ENCODE measurements at regions not wholly inside any gene's neighbourhood (a gene's known extent, or its start where the extent isn't known, plus 50 kb on each side); places are given as distances from the start of the nearest gene placed in this dataset.

DNA sequence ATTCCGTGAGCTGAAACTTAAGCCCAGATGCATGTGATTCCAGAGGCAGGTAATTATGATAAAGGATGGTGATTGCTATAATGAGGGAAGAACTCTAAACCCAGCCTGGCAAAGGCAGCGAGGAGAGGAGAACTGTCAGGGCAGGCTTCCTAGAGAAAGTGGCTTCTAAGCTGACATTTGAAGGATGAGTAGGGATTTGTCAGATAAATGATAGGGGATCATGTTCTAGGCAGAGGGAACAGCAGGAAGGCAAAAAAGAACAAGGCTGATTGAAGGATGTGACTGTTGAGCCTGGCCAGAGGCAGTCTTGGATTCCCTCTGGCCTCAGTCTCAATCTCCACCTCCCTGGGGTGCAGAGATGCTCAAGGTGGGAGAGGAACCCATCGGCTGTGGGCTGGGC, 146.4 kb upstream of the POU3F1 start:
- TF ChIP-seq POLR2AphosphoS5 (IDR thresholded peaks at IDR 0.05; ENCODE audit: low read depth, low read length) (no peak), POLR2A (IDR thresholded peaks at IDR 0.05; ENCODE audit: low read depth, low read length) (no peak)

Data from GM12891 (cell line).